Thyroid gland (tissue), 4 donors: ENCODE measurements at regions not wholly inside any gene's neighbourhood (a gene's known extent, or its start where the extent isn't known, plus 50 kb on each side); places are given as distances from the start of the nearest gene placed in this dataset.

Experiments
- POLR2A ChIP-seq, 2 donors: fragments of 450-650 bp; IDR thresholded peaks; one replicate each; pipeline ENCODE4 v1.6.1; 2017; ENCODE audit warnings: antibody characterized with exemption in 2 of 2, mild to moderate bottlenecking in 2 of 2, moderate library complexity in 1 of 2
- TF ChIP-seq, protein P1 (sequence below), 6 experiments: fragments of 200-600 bp in 3 of 6; fragments of 450-650 bp in 3 of 6; sonication (generic) in 3 of 6; IDR thresholded peaks; one replicate each; pipeline ENCODE4 v1.5.1; 2016 to 2019; ENCODE audit warnings: antibody characterized with exemption in 6 of 6, mild to moderate bottlenecking in 2 of 6, inconsistent platforms in 1 of 6, moderate library complexity in 1 of 6

DNA sequence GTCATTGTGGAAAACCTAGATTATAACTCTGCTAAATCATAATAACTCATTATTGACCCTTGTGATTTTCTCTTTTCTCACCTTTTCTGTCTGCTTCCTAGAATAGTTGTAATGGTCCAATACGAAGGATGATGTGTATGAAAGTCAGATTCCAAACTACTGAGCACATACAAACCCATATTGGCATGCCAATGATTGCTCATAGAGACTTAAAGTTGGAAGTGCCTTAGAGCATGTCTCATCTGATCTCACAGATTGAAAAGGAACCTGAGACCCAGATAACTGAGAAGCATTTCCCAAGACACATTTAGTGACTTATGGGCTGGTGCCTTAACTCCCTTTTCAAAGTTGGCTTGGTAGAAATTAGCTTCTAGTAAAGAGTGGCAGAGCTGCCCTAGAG lies 594.3 kb downstream of the REEP3 start:
- TF ChIP-seq, protein P1, sequence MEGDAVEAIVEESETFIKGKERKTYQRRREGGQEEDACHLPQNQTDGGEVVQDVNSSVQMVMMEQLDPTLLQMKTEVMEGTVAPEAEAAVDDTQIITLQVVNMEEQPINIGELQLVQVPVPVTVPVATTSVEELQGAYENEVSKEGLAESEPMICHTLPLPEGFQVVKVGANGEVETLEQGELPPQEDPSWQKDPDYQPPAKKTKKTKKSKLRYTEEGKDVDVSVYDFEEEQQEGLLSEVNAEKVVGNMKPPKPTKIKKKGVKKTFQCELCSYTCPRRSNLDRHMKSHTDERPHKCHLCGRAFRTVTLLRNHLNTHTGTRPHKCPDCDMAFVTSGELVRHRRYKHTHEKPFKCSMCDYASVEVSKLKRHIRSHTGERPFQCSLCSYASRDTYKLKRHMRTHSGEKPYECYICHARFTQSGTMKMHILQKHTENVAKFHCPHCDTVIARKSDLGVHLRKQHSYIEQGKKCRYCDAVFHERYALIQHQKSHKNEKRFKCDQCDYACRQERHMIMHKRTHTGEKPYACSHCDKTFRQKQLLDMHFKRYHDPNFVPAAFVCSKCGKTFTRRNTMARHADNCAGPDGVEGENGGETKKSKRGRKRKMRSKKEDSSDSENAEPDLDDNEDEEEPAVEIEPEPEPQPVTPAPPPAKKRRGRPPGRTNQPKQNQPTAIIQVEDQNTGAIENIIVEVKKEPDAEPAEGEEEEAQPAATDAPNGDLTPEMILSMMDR (IDR thresholded peaks at IDR 0.05) = no peak
- TF ChIP-seq POLR2A (IDR thresholded peaks at IDR 0.05) = no peak
